K562 (cell line): ENCODE measurements at regions not wholly inside any gene's neighbourhood (a gene's known extent, or its start where the extent isn't known, plus 50 kb on each side); places are given as distances from the start of the nearest gene placed in this dataset.

Experiments
- CTCF ChIP-seq, 3 experiments: IDR thresholded peaks in 2 of 3; conservative IDR thresholded peaks in 1 of 3; 2 replicates each; pipeline ENCODE4 v1.5.1; 2011 to 2012; ENCODE audit warnings: low read length in 3 of 3, mild to moderate bottlenecking in 3 of 3, control low read depth in 2 of 3, improper control_type of control experiment in 1 of 3, inconsistent platforms in 1 of 3, low read depth in 1 of 3, mixed read lengths in 1 of 3, moderate library complexity in 1 of 3; ENCODE audit not compliant: insufficient read depth in 2 of 3
- E2F1 ChIP-seq: sonication (generic); formaldehyde crosslinking; IDR thresholded peaks from 2 replicates; pipeline ENCODE4 v1.8.1; 2023; ENCODE audit warnings: mild to moderate bottlenecking, missing genetic modification reagents, moderate library complexity
- POLR2AphosphoS5 ChIP-seq: IDR thresholded peaks from 2 replicates; pipeline ENCODE4 v1.6.1; 2011; ENCODE audit warnings: mild to moderate bottlenecking, low read depth, low read length, moderate library complexity; ENCODE audit not compliant: control insufficient read depth, insufficient read depth
- TCF3 ChIP-seq: sonication (generic); formaldehyde crosslinking; IDR thresholded peaks from 2 replicates; pipeline ENCODE4 v1.4.0; 2020; ENCODE audit warnings: mild to moderate bottlenecking, missing genetic modification reagents
- ZBTB8A ChIP-seq: fragments of 450-650 bp; IDR thresholded peaks from 2 replicates; pipeline ENCODE4 v1.6.1; 2018; ENCODE audit warnings: mild to moderate bottlenecking, moderate library complexity; ENCODE audit not compliant: partially characterized antibody
- ZC3H8 ChIP-seq: fragments of 450-650 bp; IDR thresholded peaks from 2 replicates; pipeline ENCODE4 v1.6.1; 2017
- ZNF384 ChIP-seq: IDR thresholded peaks from 2 replicates; pipeline ENCODE4 v1.6.1; 2012; ENCODE audit warnings: low read depth, low read length, improper control_type of control experiment

- TF ChIP-seq CTCF (IDR thresholded peaks at IDR 0.05 in 2 of 3, conservative IDR thresholded peaks at IDR 0.05 in 1 of 3; ENCODE audit: insufficient read depth in 2 of 3, low read depth in 1 of 3, low read length in 3 of 3) (no peak), POLR2AphosphoS5 (no peak), E2F1 (CRISPR knock-in tag) (no peak), ZC3H8 (no peak), ZNF384 (no peak), TCF3 (CRISPR knock-in tag) (no peak), ZBTB8A (no peak)
Measured at GRCh38 chr10:8129438-8129837, 75.0 kb downstream of the GATA3 start.
